ENCODE measurements at regions not wholly inside any gene's neighbourhood (a gene's known extent, or its start where the extent isn't known, plus 50 kb on each side); places are given as distances from the start of the nearest gene placed in this dataset.

- ATAC-seq (no peak), DNase-seq (ENCODE audit: low read depth, low spot score) (no peak)
- in situ Hi-C loops (cut with HindIII; ENCODE audit: low pct_unique_long_range_greater_than_20kb, low sequenced_read_pairs): no loop called here
- no peak overlapping the region for H3K4me3 ChIP-seq (ENCODE audit: low read depth in 2 of 2, low read length in 2 of 2)
- no peaks in the 10 kb centered on the region for H3K4me1 ChIP-seq (ENCODE audit: control insufficient read depth, insufficient read depth, low read length)
- intact Hi-C loops (cut with micrococcal nuclease; ENCODE audit: unreplicated experiment): no loop called here
- CTCF ChIA-PET: no interaction called here
- BruUV-seq (replicated peaks): no TSS peak
- POLR2A ChIA-PET: no interaction called here
- TF ChIP-seq TCF7L2 (IDR thresholded peaks at IDR 0.05; ENCODE audit: low read depth, low read length) (no peak), CTCF (IDR thresholded peaks at IDR 0.05) (no peak), POLR2AphosphoS5 (IDR thresholded peaks at IDR 0.05; ENCODE audit: low read depth, low read length) (no peak), REST (IDR thresholded peaks at IDR 0.05; ENCODE audit: insufficient read depth in 1 of 2, low read depth in 2 of 2, low read length in 1 of 2) (no peak), SIN3A (IDR thresholded peaks at IDR 0.05; ENCODE audit: borderline replicate concordance, insufficient read depth, low read depth, low read length) (no peak)
- no peak overlapping the region for H3K27ac ChIP-seq (ENCODE audit: low read length)
- H3K27me3 ChIP-seq (ENCODE audit: control insufficient read depth, insufficient read depth, low read length): peaks cover 1% of the 10 kb centered on the region; the same call in 1 of the 2 replicates
- H3K9me3 ChIP-seq (ENCODE audit: control insufficient read depth, insufficient read depth, low read depth, low read length): no peaks in the 10 kb centered on the region
- H3K36me3 ChIP-seq (ENCODE audit: control insufficient read depth, insufficient read depth, low read length): no peaks in the 10 kb centered on the region
Measured at GRCh38 chr11:95426823-95427462, 195.9 kb upstream of the SESN3 start.

- H3K9me3 ChIP-seq (ENCODE audit: control insufficient read depth, insufficient read depth, low read depth, low read length): no peaks in the 10 kb centered on the region
- TF ChIP-seq REST (IDR thresholded peaks at IDR 0.05; ENCODE audit: insufficient read depth in 1 of 2, low read depth in 2 of 2, low read length in 1 of 2) (no peak), SIN3A (IDR thresholded peaks at IDR 0.05; ENCODE audit: borderline replicate concordance, insufficient read depth, low read depth, low read length) (no peak), CTCF (IDR thresholded peaks at IDR 0.05) (no peak), POLR2AphosphoS5 (IDR thresholded peaks at IDR 0.05; ENCODE audit: low read depth, low read length) (no peak), TCF7L2 (IDR thresholded peaks at IDR 0.05; ENCODE audit: low read depth, low read length) (no peak)
- no peak overlapping the region for H3K27ac ChIP-seq (ENCODE audit: low read length)
- no peak overlapping the region for H3K4me3 ChIP-seq (ENCODE audit: low read depth in 2 of 2, low read length in 2 of 2)
- intact Hi-C loops (cut with micrococcal nuclease; ENCODE audit: unreplicated experiment) (no loop called here), in situ Hi-C loops (cut with HindIII; ENCODE audit: low pct_unique_long_range_greater_than_20kb, low sequenced_read_pairs) (no loop called here)
- no peaks in the 10 kb centered on the region for H3K4me1 ChIP-seq (ENCODE audit: control insufficient read depth, insufficient read depth, low read length)
- ATAC-seq (no peak), DNase-seq (ENCODE audit: low read depth, low spot score) (no peak)
- CTCF ChIA-PET: no interaction called here
- no TSS peak for BruUV-seq (replicated peaks)
- H3K27me3 ChIP-seq (ENCODE audit: control insufficient read depth, insufficient read depth, low read length): no peaks in the 10 kb centered on the region; the same call in 1 of the 2 replicates
- POLR2A ChIA-PET: no interaction called here
- H3K36me3 ChIP-seq (ENCODE audit: control insufficient read depth, insufficient read depth, low read length): no peaks in the 10 kb centered on the region
Measured at GRCh38 chr11:95419915-95420314, 188.9 kb upstream of the SESN3 start.

Data from Panc1 (cell line).